Heart left ventricle (tissue), 13 donors: ENCODE measurements at regions not wholly inside any gene's neighbourhood (a gene's known extent, or its start where the extent isn't known, plus 50 kb on each side); places are given as distances from the start of the nearest gene placed in this dataset.

Experiments
- POLR2A ChIP-seq, 2 donors: fragments of 450-650 bp; IDR thresholded peaks; one replicate each; pipeline ENCODE4 v1.6.1; 2017; ENCODE audit warnings: antibody characterized with exemption in 2 of 2, mild to moderate bottlenecking in 2 of 2, moderate library complexity in 2 of 2
- TF ChIP-seq, protein P1 (sequence below), 12 donors: fragments of 200-600 bp; sonication (generic) in 4 of 12; IDR thresholded peaks; one replicate each; pipeline versions ENCODE4 v1.5.0 to v1.8.0; 2018 to 2022; ENCODE audit warnings: antibody characterized with exemption in 12 of 12, mild to moderate bottlenecking in 5 of 12
- donor health status: ischemic (EF 13 %, LVEDD 7.1; RV severe dilation, severe dysfunction).
- donor health status: DM: no; HTN: yes; CAD: no.
- donor health status: DM: no; HTN: no; CAD: no.
- donor health status: ischemic (EF 25% LVEDD 6.9; RV normal size, moderate dysfunction).
- donor health status: ischemic (EF 25% LVEDD 5.7; RV mildly dilated, moderate dysfunction).
- donor health status: ischemic (EF 35%, LVEDD 5.7; RV mildly dilated, moderate dysfunction).
- donor health status: nonischemic (EF 11% LVEDD 7.7; RV severe dilation, severe dysfunction).
- donor health status: DM: yes; HTN: yes; CAD: no.
- donor health status: PGD.
- donor health status: ischemic (EF 29% LVEDD 5.4; RV normal size, mild dysfunction).
- donor health status: nonischemic (EF 23%, LVEDD 6.1; RV moderate dilation, normal function).

DNA sequence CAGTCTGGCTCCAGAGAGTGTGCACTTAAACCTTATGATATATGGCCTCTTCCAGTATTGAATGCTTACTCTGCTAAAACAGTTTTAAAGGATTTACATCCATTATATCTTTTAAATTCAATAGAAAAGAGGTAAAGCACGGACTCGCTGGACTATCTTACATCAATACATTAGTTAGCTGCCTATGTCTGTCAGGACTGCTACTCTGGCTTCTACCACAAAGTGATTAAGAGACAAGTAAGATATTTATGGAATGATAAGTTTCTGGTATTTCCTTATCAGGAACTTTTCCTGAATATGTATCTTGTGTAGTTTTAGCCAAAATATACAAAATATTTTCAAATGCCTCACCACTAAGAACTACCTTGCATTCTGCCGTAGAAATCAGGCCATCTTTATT is 295.1 kb downstream of the ISL1 start:
- TF ChIP-seq, protein P1, sequence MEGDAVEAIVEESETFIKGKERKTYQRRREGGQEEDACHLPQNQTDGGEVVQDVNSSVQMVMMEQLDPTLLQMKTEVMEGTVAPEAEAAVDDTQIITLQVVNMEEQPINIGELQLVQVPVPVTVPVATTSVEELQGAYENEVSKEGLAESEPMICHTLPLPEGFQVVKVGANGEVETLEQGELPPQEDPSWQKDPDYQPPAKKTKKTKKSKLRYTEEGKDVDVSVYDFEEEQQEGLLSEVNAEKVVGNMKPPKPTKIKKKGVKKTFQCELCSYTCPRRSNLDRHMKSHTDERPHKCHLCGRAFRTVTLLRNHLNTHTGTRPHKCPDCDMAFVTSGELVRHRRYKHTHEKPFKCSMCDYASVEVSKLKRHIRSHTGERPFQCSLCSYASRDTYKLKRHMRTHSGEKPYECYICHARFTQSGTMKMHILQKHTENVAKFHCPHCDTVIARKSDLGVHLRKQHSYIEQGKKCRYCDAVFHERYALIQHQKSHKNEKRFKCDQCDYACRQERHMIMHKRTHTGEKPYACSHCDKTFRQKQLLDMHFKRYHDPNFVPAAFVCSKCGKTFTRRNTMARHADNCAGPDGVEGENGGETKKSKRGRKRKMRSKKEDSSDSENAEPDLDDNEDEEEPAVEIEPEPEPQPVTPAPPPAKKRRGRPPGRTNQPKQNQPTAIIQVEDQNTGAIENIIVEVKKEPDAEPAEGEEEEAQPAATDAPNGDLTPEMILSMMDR (IDR thresholded peaks at IDR 0.05), result no peak
- TF ChIP-seq POLR2A (IDR thresholded peaks at IDR 0.05), result no peak
